ENCODE measurements at regions not wholly inside any gene's neighbourhood (a gene's known extent, or its start where the extent isn't known, plus 50 kb on each side); places are given as distances from the start of the nearest gene placed in this dataset.

DNA sequence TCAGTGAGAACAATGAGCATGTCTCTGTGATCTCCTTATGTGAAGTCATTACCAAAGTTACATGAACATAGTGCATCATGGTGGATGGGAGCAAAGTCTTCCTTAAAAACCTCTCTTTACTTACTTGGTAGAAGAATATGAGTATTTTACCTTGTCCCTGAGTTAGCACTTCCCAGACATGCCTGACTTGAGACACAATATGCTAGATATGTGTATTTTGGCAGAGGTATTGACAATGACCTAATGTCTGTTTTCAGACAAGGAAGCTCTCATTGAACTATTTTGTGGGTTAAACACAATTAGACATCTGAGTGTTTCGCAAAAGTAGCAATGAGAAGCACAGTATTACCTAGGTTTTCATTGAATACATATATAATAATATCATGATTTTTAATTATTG lies 99.1 kb upstream of the MC4R start:
- peak; percentile 49 for DNase-seq (ENCODE audit: low read depth)
- TF ChIP-seq CTCF (IDR thresholded peaks at IDR 0.05; ENCODE audit: low read depth, low read length, missing control alignments): no peak
- in situ Hi-C loops (cut with HindIII; ENCODE audit: low sequenced_read_pairs): no loop called here
- no peak overlapping the region for H3K4me3 ChIP-seq (ENCODE audit: low read depth, low read length)

- in situ Hi-C loops (cut with HindIII; ENCODE audit: low sequenced_read_pairs): no loop called here
- H3K4me3 ChIP-seq (ENCODE audit: low read depth, low read length): no peak overlapping the region
- DNase-seq (ENCODE audit: low read depth): peak; percentile 2
- no peak for TF ChIP-seq CTCF (IDR thresholded peaks at IDR 0.05; ENCODE audit: low read depth, low read length, missing control alignments)
Observed at GRCh38 chr18:60485201-60485600, 112.6 kb upstream of the MC4R start.

GRCh38 chr18:60493066-60493465 lies 120.5 kb upstream of the MC4R start:
- no peak overlapping the region for H3K4me3 ChIP-seq (ENCODE audit: low read depth, low read length)
- TF ChIP-seq CTCF (IDR thresholded peaks at IDR 0.05; ENCODE audit: low read depth, low read length, missing control alignments): no peak
- DNase-seq (ENCODE audit: low read depth): no peak
- in situ Hi-C loops (cut with HindIII; ENCODE audit: low sequenced_read_pairs): no loop called here

GRCh38 chr18:60499675-60500074 lies 127.1 kb upstream of the MC4R start:
- DNase-seq (ENCODE audit: low read depth): no peak
- no peak for TF ChIP-seq CTCF (IDR thresholded peaks at IDR 0.05; ENCODE audit: low read depth, low read length, missing control alignments)
- no peak overlapping the region for H3K4me3 ChIP-seq (ENCODE audit: low read depth, low read length)
- in situ Hi-C loops (cut with HindIII; ENCODE audit: low sequenced_read_pairs): no loop called here

DNA sequence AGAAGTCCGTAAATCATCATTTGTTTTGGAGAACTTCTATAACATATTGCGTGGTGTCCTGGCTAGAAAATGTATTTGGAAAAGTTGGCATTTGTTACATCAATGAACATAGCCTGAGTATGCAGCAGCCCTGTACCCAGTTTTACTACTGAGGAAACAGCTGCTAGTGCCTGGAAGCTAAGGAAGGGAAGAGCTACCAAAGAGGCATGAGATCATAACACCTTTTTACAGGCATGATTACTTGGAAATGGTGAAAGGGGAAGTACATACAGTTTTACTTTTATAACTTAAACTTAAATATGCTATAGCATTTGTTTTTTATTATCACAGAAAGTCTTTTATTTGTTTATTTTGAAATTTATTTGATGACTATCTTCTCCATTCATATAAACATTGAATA lies 128.4 kb upstream of the MC4R start:
- TF ChIP-seq CTCF (IDR thresholded peaks at IDR 0.05; ENCODE audit: low read depth, low read length, missing control alignments): no peak

DNA sequence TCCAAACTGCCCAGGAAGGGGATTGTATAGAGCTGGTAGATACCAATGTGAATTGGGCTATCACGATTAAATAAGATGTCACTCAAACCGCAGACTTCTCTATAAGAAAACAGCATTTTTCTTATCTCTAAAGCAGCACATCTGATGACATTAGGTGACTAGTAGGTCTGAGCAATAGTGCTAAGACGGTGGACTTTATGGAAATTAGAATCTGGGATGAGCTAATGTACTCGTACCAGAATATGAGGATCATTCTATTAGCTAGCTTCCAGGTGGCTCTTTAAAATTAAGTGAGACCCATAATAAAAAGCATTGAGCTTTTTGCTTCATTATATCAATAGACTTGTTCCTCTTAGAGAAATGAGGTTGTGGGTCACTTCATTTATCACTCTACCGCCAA lies 130.0 kb upstream of the MC4R start:
- in situ Hi-C loops (cut with HindIII; ENCODE audit: low sequenced_read_pairs): no loop called here
- no peak for DNase-seq (ENCODE audit: low read depth)
- TF ChIP-seq CTCF (IDR thresholded peaks at IDR 0.05; ENCODE audit: low read depth, low read length, missing control alignments): no peak
- H3K4me3 ChIP-seq (ENCODE audit: low read depth, low read length): no peak overlapping the region

More for the DNA sequence above, 128.4 kb upstream of the MC4R start:
- in situ Hi-C loops (cut with HindIII; ENCODE audit: low sequenced_read_pairs): no loop called here
- DNase-seq (ENCODE audit: low read depth): no peak
- H3K4me3 ChIP-seq (ENCODE audit: low read depth, low read length): no peak overlapping the region

GRCh38 chr18:60503199-60503598 lies 130.6 kb upstream of the MC4R start:
- DNase-seq (ENCODE audit: low read depth): no peak
- no peak overlapping the region for H3K4me3 ChIP-seq (ENCODE audit: low read depth, low read length)
- in situ Hi-C loops (cut with HindIII; ENCODE audit: low sequenced_read_pairs): no loop called here
- TF ChIP-seq CTCF (IDR thresholded peaks at IDR 0.05; ENCODE audit: low read depth, low read length, missing control alignments): no peak

Data from astrocyte of the cerebellum (primary cell).